H1 (cell line): ENCODE measurements at regions not wholly inside any gene's neighbourhood (a gene's known extent, or its start where the extent isn't known, plus 50 kb on each side); places are given as distances from the start of the nearest gene placed in this dataset.

Experiments used
- ASH2L ChIP-seq: fragments of 200-600, 300-600 bp; sonication (generic); IDR thresholded peaks from one replicate; pipeline ENCODE4 v1.7.1; 2017; ENCODE audit warnings: low read length
- CEBPB ChIP-seq: IDR thresholded peaks from 2 replicates; pipeline ENCODE4 v1.6.1; 2012; ENCODE audit warnings: low read depth, low read length
- GTF2F1 ChIP-seq: IDR thresholded peaks from 2 replicates; pipeline ENCODE4 v1.6.1; 2012; ENCODE audit warnings: low read depth, low read length, improper control_type of control experiment, borderline replicate concordance
- HDAC6 ChIP-seq: IDR thresholded peaks from one replicate; pipeline ENCODE4 v1.7.1; 2012; ENCODE audit warnings: low read depth, mild to moderate bottlenecking, inconsistent platforms, low read length, moderate library complexity
- JUN ChIP-seq: IDR thresholded peaks from 2 replicates; pipeline ENCODE4 v1.6.1; 2011; ENCODE audit warnings: low read depth, mild to moderate bottlenecking, improper control_type of control experiment, low read length
- KDM5A ChIP-seq: fragments of 200-600 bp; IDR thresholded peaks from 2 replicates; pipeline ENCODE4 v1.7.1; 2012; ENCODE audit warnings: mild to moderate bottlenecking, low read length, inconsistent platforms, mixed read lengths
- NANOG ChIP-seq: IDR thresholded peaks from 2 replicates; pipeline ENCODE4 v1.6.1; 2011; ENCODE audit warnings: low read length, low read depth, mild to moderate bottlenecking, inconsistent platforms; ENCODE audit not compliant: insufficient read depth, poor library complexity, severe bottlenecking
- RFX5 ChIP-seq: IDR thresholded peaks from 2 replicates; pipeline ENCODE4 v1.6.1; 2011; ENCODE audit warnings: low read depth, low read length, improper control_type of control experiment, borderline replicate concordance
- SIRT6 ChIP-seq: IDR thresholded peaks from one replicate; pipeline ENCODE4 v1.7.1; 2012; ENCODE audit warnings: low read length, inconsistent platforms
- USF2 ChIP-seq: IDR thresholded peaks from 2 replicates; pipeline ENCODE4 v1.6.1; 2011; ENCODE audit warnings: low read length, improper control_type of control experiment
- YY1 ChIP-seq: IDR thresholded peaks from 2 replicates; pipeline ENCODE4 v1.6.1; 2011; ENCODE audit warnings: low read depth, mild to moderate bottlenecking, low read length
- TF ChIP-seq, protein P1 (sequence below): fragments of 300-600 bp; sonication (generic); IDR thresholded peaks from 2 replicates; pipeline ENCODE4 v1.7.1; 2012; ENCODE audit warnings: low read length, moderate library complexity, mild to moderate bottlenecking, inconsistent platforms; ENCODE audit not compliant: insufficient replicate concordance

DNA sequence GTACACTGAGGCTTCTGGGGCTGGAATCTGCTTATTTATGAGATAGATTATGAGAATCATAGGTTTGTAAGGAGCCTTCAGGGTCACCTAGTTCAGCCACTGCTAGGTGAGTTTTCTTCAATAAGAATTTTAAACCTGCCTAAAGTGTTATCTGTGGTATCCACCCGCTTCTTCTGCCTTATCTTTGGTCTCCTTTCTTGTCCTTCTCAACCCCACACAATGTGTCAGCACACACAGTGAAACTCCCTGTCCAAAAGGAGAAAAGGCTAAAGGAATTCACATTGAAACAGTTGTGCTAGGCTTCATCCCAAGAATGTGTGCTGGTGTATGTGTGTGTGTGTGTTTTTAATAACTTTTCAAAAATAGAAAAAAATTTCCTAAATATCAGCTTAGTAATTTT is 259.3 kb upstream of the BTG1 start (continued):
- TF ChIP-seq, protein P1, sequence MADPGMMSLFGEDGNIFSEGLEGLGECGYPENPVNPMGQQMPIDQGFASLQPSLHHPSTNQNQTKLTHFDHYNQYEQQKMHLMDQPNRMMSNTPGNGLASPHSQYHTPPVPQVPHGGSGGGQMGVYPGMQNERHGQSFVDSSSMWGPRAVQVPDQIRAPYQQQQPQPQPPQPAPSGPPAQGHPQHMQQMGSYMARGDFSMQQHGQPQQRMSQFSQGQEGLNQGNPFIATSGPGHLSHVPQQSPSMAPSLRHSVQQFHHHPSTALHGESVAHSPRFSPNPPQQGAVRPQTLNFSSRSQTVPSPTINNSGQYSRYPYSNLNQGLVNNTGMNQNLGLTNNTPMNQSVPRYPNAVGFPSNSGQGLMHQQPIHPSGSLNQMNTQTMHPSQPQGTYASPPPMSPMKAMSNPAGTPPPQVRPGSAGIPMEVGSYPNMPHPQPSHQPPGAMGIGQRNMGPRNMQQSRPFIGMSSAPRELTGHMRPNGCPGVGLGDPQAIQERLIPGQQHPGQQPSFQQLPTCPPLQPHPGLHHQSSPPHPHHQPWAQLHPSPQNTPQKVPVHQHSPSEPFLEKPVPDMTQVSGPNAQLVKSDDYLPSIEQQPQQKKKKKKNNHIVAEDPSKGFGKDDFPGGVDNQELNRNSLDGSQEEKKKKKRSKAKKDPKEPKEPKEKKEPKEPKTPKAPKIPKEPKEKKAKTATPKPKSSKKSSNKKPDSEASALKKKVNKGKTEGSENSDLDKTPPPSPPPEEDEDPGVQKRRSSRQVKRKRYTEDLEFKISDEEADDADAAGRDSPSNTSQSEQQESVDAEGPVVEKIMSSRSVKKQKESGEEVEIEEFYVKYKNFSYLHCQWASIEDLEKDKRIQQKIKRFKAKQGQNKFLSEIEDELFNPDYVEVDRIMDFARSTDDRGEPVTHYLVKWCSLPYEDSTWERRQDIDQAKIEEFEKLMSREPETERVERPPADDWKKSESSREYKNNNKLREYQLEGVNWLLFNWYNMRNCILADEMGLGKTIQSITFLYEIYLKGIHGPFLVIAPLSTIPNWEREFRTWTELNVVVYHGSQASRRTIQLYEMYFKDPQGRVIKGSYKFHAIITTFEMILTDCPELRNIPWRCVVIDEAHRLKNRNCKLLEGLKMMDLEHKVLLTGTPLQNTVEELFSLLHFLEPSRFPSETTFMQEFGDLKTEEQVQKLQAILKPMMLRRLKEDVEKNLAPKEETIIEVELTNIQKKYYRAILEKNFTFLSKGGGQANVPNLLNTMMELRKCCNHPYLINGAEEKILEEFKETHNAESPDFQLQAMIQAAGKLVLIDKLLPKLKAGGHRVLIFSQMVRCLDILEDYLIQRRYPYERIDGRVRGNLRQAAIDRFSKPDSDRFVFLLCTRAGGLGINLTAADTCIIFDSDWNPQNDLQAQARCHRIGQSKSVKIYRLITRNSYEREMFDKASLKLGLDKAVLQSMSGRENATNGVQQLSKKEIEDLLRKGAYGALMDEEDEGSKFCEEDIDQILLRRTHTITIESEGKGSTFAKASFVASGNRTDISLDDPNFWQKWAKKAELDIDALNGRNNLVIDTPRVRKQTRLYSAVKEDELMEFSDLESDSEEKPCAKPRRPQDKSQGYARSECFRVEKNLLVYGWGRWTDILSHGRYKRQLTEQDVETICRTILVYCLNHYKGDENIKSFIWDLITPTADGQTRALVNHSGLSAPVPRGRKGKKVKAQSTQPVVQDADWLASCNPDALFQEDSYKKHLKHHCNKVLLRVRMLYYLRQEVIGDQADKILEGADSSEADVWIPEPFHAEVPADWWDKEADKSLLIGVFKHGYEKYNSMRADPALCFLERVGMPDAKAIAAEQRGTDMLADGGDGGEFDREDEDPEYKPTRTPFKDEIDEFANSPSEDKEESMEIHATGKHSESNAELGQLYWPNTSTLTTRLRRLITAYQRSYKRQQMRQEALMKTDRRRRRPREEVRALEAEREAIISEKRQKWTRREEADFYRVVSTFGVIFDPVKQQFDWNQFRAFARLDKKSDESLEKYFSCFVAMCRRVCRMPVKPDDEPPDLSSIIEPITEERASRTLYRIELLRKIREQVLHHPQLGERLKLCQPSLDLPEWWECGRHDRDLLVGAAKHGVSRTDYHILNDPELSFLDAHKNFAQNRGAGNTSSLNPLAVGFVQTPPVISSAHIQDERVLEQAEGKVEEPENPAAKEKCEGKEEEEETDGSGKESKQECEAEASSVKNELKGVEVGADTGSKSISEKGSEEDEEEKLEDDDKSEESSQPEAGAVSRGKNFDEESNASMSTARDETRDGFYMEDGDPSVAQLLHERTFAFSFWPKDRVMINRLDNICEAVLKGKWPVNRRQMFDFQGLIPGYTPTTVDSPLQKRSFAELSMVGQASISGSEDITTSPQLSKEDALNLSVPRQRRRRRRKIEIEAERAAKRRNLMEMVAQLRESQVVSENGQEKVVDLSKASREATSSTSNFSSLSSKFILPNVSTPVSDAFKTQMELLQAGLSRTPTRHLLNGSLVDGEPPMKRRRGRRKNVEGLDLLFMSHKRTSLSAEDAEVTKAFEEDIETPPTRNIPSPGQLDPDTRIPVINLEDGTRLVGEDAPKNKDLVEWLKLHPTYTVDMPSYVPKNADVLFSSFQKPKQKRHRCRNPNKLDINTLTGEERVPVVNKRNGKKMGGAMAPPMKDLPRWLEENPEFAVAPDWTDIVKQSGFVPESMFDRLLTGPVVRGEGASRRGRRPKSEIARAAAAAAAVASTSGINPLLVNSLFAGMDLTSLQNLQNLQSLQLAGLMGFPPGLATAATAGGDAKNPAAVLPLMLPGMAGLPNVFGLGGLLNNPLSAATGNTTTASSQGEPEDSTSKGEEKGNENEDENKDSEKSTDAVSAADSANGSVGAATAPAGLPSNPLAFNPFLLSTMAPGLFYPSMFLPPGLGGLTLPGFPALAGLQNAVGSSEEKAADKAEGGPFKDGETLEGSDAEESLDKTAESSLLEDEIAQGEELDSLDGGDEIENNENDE = no peak
- TF ChIP-seq CEBPB (no peak), ASH2L (no peak), SIRT6 (no peak), YY1 (no peak), HDAC6 (no peak), RFX5 (no peak), JUN (no peak), USF2 (no peak), NANOG (no peak), GTF2F1 (no peak), KDM5A (no peak)
